Ovary (tissue), 7 donors: ENCODE measurements at regions not wholly inside any gene's neighbourhood (a gene's known extent, or its start where the extent isn't known, plus 50 kb on each side); places are given as distances from the start of the nearest gene placed in this dataset.

Experiments
- DNase-seq, 5 donors: peaks; one replicate each; pipeline ENCODE4 v3.0.0-alpha.2; 2019 to 2020
- H3K27ac ChIP-seq, 2 donors: fragments of 200-600 bp; one replicate each; pipeline versions ENCODE4 v1.5.1 to v1.8.0; 2019 to 2022
- H3K27me3 ChIP-seq: fragments of 200-600 bp; one replicate; pipeline ENCODE4 v1.8.0; 2022
- H3K36me3 ChIP-seq: fragments of 200-600 bp; sonication (generic); one replicate; pipeline ENCODE4 v1.5.1; 2019
- H3K4me1 ChIP-seq: one replicate; pipeline ENCODE4 v1.8.1; 2013; ENCODE audit warnings: mild to moderate bottlenecking, moderate library complexity; ENCODE audit not compliant: insufficient read depth
- H3K4me3 ChIP-seq: fragments of 200-600 bp; sonication (generic); one replicate; pipeline ENCODE4 v1.5.1; 2017
- H3K9me3 ChIP-seq, 2 donors: fragments of 200-600 bp in 1 of 2; sonication (generic) in 1 of 2; one replicate each; pipeline versions ENCODE4 v1.5.1 to v1.8.1; 2013 to 2019; ENCODE audit warnings: mild to moderate bottlenecking in 1 of 2, moderate library complexity in 1 of 2
- EP300 ChIP-seq: sonication (generic); formaldehyde crosslinking; IDR thresholded peaks from one replicate; pipeline ENCODE4 v1.6.1; 2017; ENCODE audit warnings: antibody characterized with exemption
- POLR2A ChIP-seq: fragments of 450-650 bp; IDR thresholded peaks from one replicate; pipeline ENCODE4 v1.6.1; 2017; ENCODE audit warnings: antibody characterized with exemption, mild to moderate bottlenecking, moderate library complexity
- WGBS, 3 donors: extraction: QIAGEN DNeasy Blood & Tissue Kit in 1 of 3; methylation state at CpG; one replicate each; pipeline versions ENCODE4 v1.1.5 to v1.1.7; 2013 to 2017; 5-methylcytosine and 5-hydroxymethylcytosine counted together
- intact Hi-C, 4 donors: fragments of 100-400 bp; cut with DNase I; formaldehyde crosslinking; loops; one replicate each; pipeline versions ENCODE4 v1.11.0 to v1.15.1; 2022 to 2023
- TF ChIP-seq, protein P1 (sequence below), 3 donors: fragments of 450-650 bp in 2 of 3; fragments of 200-600 bp in 1 of 3; IDR thresholded peaks; one replicate each; pipeline versions ENCODE4 v1.5.1 to v1.8.0; 2016 to 2022; ENCODE audit warnings: antibody characterized with exemption in 3 of 3, mild to moderate bottlenecking in 1 of 3
- donor health status: DM: no; HTN: no; CAD: no; lungs with moderate emphysema.
- donor health status: DM: no; HTN: no; CAD: no.
- donor health status: Bipolar disorder and iron deficiency.
- donor health status: DM: no; HTN: no; CAD: no.
- donor health status: DM: yes; HTN: yes; CAD: no.

DNA sequence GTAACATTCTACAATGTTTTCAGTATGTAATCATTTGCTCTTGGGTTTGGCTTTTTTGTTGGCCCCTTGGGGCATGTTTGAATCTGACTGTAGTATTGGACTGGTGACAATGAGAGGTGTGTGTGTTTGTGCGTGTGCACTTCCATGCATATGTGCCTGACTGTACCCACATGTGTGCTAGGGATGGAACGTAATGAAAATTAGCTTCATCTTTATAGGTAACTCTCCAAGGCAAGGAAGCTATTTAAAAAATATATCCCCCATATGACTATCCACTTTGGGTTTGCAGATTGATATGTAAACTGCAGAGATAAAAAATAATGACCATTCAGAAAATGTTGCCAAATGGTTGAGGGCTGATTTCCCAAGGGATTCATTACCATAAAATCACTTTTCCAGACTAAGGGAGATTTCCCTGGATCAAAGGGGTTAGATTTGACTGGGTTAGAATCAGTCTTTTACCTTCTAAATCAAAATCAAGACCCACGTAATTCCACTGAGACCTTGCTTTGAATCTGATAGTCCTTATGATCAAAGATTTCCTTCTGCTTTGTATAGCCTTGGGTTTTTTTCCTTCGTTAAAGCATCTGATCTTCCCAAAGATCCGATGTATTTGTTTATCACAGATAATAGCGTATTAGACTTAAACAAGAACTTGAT is 189.7 kb downstream of the CENPF start:
- H3K4me1 ChIP-seq, result no peaks in the 10 kb centered on the region
- no peaks in the 10 kb centered on the region for H3K9me3 ChIP-seq
- H3K27me3 ChIP-seq, result no peaks in the 10 kb centered on the region
- intact Hi-C loops, result no loop called here
- no peak overlapping the region for H3K4me3 ChIP-seq
- no peaks in the 10 kb centered on the region for H3K36me3 ChIP-seq
- no peak overlapping the region for H3K27ac ChIP-seq
- no peak for TF ChIP-seq EP300
- TF ChIP-seq, protein P1, sequence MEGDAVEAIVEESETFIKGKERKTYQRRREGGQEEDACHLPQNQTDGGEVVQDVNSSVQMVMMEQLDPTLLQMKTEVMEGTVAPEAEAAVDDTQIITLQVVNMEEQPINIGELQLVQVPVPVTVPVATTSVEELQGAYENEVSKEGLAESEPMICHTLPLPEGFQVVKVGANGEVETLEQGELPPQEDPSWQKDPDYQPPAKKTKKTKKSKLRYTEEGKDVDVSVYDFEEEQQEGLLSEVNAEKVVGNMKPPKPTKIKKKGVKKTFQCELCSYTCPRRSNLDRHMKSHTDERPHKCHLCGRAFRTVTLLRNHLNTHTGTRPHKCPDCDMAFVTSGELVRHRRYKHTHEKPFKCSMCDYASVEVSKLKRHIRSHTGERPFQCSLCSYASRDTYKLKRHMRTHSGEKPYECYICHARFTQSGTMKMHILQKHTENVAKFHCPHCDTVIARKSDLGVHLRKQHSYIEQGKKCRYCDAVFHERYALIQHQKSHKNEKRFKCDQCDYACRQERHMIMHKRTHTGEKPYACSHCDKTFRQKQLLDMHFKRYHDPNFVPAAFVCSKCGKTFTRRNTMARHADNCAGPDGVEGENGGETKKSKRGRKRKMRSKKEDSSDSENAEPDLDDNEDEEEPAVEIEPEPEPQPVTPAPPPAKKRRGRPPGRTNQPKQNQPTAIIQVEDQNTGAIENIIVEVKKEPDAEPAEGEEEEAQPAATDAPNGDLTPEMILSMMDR (IDR thresholded peaks at IDR 0.05), result no peak
- no peak for TF ChIP-seq POLR2A
- 61 to 68% (median 67%) methylated on average over 6 of the region's 6 CpGs for WGBS, 3 donors
- DNase-seq, result no peak

DNA sequence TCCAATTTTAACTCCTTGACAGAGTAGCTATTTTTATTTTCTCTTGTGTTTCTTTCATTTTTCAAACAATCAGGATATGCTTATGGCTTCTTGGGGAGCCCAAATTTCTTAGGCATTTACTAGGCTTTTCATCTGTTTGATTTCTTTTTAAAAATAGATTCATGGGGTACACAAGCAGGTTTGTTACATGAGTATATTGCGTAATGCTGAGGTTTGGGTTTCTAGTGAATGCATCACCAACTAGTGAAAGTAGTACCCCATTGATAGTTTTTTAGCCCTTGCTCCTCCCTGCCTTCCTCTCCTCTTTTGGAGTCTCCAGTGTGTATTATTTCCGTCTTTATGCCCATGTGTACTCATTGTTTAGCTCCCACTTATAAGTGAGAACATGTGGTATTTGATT is 190.7 kb downstream of the CENPF start:
- Histone ChIP-seq H3K27ac (no peak overlapping the region), H3K4me1 (no peaks in the 10 kb centered on the region), H3K27me3 (no peaks in the 10 kb centered on the region), H3K36me3 (no peaks in the 10 kb centered on the region), H3K4me3 (no peak overlapping the region), H3K9me3 (no peaks in the 10 kb centered on the region)
- intact Hi-C loops, result no loop called here
- 86 to 95% (median 89%) methylated on average over 2 of the region's 2 CpGs for WGBS, 3 donors
- TF ChIP-seq, protein P1 (IDR thresholded peaks at IDR 0.05), result no peak
- TF ChIP-seq EP300 (no peak), POLR2A (no peak)
- no peak for DNase-seq

DNA sequence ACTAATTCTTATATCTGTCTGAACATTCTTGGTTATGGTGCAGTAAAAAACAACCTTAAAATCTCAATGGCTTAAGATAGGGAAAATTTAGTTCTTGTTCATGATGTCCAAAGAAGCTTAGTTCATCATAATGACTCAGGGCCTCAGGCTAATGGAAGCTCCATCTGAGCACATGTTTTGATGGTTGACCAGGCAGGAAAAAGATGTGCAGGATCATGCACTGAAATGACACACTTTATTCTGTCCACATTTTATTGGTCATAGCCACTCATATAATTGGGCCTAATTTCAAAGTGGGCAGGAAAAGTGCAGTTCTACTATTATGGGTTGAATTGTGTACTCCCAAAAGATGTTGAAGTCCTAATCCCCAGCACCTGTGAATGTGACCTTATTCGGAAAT is 198.2 kb downstream of the CENPF start:
- no peaks in the 10 kb centered on the region for H3K27me3 ChIP-seq
- H3K4me1 ChIP-seq, result no peaks in the 10 kb centered on the region
- intact Hi-C loops, result no loop called here
- H3K9me3 ChIP-seq, result no peaks in the 10 kb centered on the region
- DNase-seq, result no peak
- H3K36me3 ChIP-seq, result no peaks in the 10 kb centered on the region
- TF ChIP-seq EP300, result no peak
- TF ChIP-seq, protein P1 (IDR thresholded peaks at IDR 0.05), result no peak
- no peak overlapping the region for H3K4me3 ChIP-seq
- WGBS, 3 donors, result 83 to 96% (median 83%) methylated on average over 1 of the region's 1 CpG
- no peak overlapping the region for H3K27ac ChIP-seq

DNA sequence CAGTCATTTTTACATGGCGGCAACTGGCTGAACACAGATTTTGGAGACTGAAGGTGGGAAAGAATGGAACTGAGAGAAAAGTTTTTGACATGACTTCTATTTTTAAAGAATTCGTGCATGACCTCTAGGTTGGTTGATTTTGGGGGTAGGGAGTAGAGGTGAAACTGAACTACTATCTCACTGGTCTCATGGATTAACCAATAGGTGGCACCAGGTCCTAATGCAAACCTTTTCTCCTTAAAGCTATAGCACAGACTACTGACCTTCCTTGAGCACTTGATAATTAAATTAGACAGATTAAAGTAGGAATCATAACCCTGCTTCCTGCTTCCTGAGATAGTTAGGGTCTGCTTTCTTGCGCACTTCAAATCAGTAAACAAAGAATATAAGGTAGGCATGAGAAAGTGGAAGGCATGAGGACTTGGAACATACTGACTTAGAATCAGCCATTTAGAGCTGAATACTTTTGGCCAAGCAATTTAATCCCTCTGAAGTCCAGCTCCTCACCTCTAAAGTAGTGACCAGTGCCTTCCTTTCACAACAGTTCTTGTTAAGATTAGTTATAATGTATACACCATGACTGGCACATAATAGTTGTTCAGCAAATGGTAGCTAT is 206.0 kb downstream of the CENPF start:
- H3K27me3 ChIP-seq, result no peaks in the 10 kb centered on the region
- H3K4me1 ChIP-seq, result no peaks in the 10 kb centered on the region
- TF ChIP-seq EP300 (no peak), POLR2A (no peak)
- TF ChIP-seq, protein P1 (IDR thresholded peaks at IDR 0.05), result no peak
- no peaks in the 10 kb centered on the region for H3K9me3 ChIP-seq
- no peak for DNase-seq
- H3K27ac ChIP-seq, result no peak overlapping the region
- H3K36me3 ChIP-seq, result no peaks in the 10 kb centered on the region
- intact Hi-C loops, result no loop called here
- H3K4me3 ChIP-seq, result no peak overlapping the region
- 59 to 76% (median 70%) methylated on average over 3 of the region's 3 CpGs for WGBS, 3 donors
